ENCODE measurements at regions not wholly inside any gene's neighbourhood (a gene's known extent, or its start where the extent isn't known, plus 50 kb on each side); places are given as distances from the start of the nearest gene placed in this dataset.
"Not testable (repeated sequence)": the region's sequence is repeated elsewhere in the genome, so short reads cannot be mapped to it uniquely, and the experiment has no call there.

DNA sequence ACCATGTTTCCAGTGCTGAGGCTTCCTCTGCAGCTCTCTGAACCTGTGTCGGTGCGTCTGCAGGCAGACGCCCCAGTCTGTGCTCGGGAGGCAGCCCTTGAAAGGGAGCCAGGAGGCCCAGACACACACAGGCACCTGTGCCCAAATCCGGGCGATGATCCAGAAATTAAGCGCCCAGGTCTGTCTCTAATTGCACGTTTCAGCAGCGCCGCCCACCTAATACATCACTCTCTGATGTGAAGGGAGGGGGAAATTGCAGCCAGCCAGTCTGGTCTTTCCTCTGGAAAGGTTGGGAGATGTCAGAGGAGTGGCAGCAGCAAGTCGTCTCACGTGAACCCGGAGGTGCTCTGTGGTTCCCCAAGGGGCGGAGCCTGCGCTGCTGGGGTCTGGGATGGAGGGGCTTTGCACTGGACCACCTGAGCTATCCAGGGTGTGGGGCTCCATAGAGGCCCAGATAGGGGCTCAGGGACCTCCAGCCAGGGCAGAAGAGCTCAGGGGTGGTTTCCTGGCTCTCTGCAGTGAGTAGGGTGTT, 290.5 kb downstream of the ADGRD1 start:
- not testable (repeated sequence) for TF ChIP-seq FOXM1 (IDR thresholded peaks at IDR 0.05; ENCODE audit: borderline replicate concordance); BHLHE40 (IDR thresholded peaks at IDR 0.05; ENCODE audit: borderline replicate concordance); TARDBP (IDR thresholded peaks at IDR 0.05); L3MBTL2 (conservative IDR thresholded peaks at IDR 0.05)
- TF ChIP-seq, protein P1, sequence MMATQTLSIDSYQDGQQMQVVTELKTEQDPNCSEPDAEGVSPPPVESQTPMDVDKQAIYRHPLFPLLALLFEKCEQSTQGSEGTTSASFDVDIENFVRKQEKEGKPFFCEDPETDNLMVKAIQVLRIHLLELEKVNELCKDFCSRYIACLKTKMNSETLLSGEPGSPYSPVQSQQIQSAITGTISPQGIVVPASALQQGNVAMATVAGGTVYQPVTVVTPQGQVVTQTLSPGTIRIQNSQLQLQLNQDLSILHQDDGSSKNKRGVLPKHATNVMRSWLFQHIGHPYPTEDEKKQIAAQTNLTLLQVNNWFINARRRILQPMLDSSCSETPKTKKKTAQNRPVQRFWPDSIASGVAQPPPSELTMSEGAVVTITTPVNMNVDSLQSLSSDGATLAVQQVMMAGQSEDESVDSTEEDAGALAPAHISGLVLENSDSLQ (IDR thresholded peaks at IDR 0.05) = not testable (repeated sequence)
